K562 (cell line): ENCODE measurements at regions not wholly inside any gene's neighbourhood (a gene's known extent, or its start where the extent isn't known, plus 50 kb on each side); places are given as distances from the start of the nearest gene placed in this dataset.

Experiments
- GATAD2B ChIP-seq: fragments of 450-650 bp; IDR thresholded peaks from 2 replicates; pipeline ENCODE4 v1.6.1; 2017; ENCODE audit warnings: mild to moderate bottlenecking, borderline replicate concordance
- ZKSCAN8 ChIP-seq: fragments of 200-800 bp; sonication (Bioruptor generic); IDR thresholded peaks from 2 replicates; pipeline ENCODE4 v1.6.1; 2016; ENCODE audit warnings: missing genetic modification characterization, missing compliant biosample characterization

DNA sequence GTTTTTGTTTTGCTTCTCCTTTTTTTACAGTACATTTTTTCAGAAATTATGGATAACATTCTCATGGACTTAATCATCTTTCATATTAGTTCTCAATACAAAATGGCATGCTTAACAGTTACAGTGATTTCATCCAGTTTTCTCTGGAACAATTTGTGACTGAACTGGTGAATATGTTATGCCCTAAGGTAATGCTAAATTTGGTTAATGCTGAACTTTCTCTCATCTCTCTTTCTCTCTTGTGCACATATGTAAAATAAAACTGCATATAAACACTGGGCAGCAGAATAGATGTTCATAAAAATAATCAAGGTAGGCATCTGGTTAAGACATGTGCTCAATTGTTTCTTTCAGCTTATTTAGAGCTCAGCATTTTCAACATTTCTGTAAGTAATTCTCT, 196.3 kb upstream of the TMEFF2 start:
- TF ChIP-seq ZKSCAN8 (no peak), GATAD2B (no peak)
